ENCODE measurements at regions not wholly inside any gene's neighbourhood (a gene's known extent, or its start where the extent isn't known, plus 50 kb on each side); places are given as distances from the start of the nearest gene placed in this dataset.

DNA sequence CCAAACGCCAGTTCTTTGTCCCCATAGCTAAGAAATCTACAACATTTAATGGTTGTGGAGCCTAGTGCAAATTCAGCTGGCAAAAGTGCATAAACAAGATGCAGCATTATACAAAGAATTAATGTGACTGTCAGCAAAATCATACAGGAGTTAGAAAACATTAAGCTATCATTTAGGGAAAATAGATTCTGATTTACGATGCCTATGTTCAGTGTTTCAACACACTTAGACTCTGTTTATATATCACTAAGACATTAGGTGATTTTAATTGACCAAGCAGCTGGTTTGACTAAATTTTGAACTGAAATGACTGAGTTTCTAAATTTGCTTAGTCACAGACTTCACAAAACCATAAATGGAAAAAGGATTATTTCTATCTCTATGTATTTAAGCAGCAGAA lies 1076.8 kb downstream of the TBL1XR1 start:
- TF ChIP-seq CTCF (IDR thresholded peaks at IDR 0.05) (no peak), POLR2AphosphoS5 (IDR thresholded peaks at IDR 0.05) (no peak), POLR2A (IDR thresholded peaks at IDR 0.05) (no peak), EP300 (IDR thresholded peaks at IDR 0.05) (no peak)

Data from gastroesophageal sphincter (tissue), 3 donors.